Progenitor cell of endocrine pancreas (in vitro differentiated cells): ENCODE measurements at regions not wholly inside any gene's neighbourhood (a gene's known extent, or its start where the extent isn't known, plus 50 kb on each side); places are given as distances from the start of the nearest gene placed in this dataset.

Source experiments
- DNase-seq: peaks from one replicate; pipeline ENCODE4 v3.0.0; 2021; ENCODE audit warnings: low spot score; ENCODE audit not compliant: unreplicated experiment
- H3K27ac Mint-ChIP-seq: 2 replicates; pipeline ENCODE4 v1.8.0; 2021; ENCODE audit warnings: mild to moderate bottlenecking, moderate library complexity, mixed read lengths
- H3K27me3 Mint-ChIP-seq: 2 replicates; pipeline ENCODE4 v1.8.0; 2021; ENCODE audit warnings: mixed read lengths
- H3K36me3 Mint-ChIP-seq: 2 replicates; pipeline ENCODE4 v1.8.0; 2022; ENCODE audit warnings: mixed read lengths; ENCODE audit not compliant: insufficient read depth
- H3K4me1 Mint-ChIP-seq: 2 replicates; pipeline ENCODE4 v1.8.0; 2021; ENCODE audit warnings: low read depth, mixed read lengths
- H3K4me3 Mint-ChIP-seq: 2 replicates; pipeline ENCODE4 v1.8.0; 2021; ENCODE audit warnings: low read depth, mild to moderate bottlenecking, moderate library complexity, mixed read lengths
- H3K9me3 Mint-ChIP-seq: 2 replicates; pipeline ENCODE4 v1.8.0; 2021; ENCODE audit warnings: low read depth, mixed read lengths
- CTCF ChIP-seq: fragments of 200-600 bp; sonication (generic); IDR thresholded peaks from one replicate; pipeline ENCODE4 v1.5.0; 2021; ENCODE audit warnings: antibody characterized with exemption, mild to moderate bottlenecking; ENCODE audit not compliant: unreplicated experiment

DNA sequence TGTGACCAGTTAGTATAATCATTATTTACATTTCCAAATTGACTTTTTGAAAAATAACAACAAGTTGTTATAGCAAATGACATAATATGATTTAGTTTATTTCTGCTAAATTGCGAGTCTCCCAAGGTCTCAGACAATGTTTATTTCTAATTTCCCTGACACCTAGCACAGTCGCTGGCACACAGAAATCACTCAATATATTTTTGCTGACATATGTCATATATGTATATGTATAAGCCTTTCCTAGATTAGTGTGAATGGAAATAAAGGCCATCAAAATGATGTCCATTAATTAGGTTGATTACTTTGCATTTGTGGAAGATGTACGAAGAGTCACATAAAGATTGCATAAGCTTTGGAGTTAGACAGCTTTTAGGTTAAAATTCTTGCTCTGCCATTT lies 136.7 kb upstream of the CDH2 start:
- peaks cover 4% of the 10 kb centered on the region for H3K9me3 Mint-ChIP-seq
- no peak overlapping the region for H3K4me3 Mint-ChIP-seq
- no peak for TF ChIP-seq CTCF
- H3K27ac Mint-ChIP-seq: no peak overlapping the region
- no peak for DNase-seq
- H3K27me3 Mint-ChIP-seq: no peaks in the 10 kb centered on the region
- no peaks in the 10 kb centered on the region for H3K36me3 Mint-ChIP-seq
- H3K4me1 Mint-ChIP-seq: no peaks in the 10 kb centered on the region

GRCh38 chr18:28288784-28289183 lies 111.9 kb upstream of the CDH2 start:
- H3K4me1 Mint-ChIP-seq: no peaks in the 10 kb centered on the region
- H3K36me3 Mint-ChIP-seq: no peaks in the 10 kb centered on the region
- no peak overlapping the region for H3K27ac Mint-ChIP-seq
- H3K27me3 Mint-ChIP-seq: no peaks in the 10 kb centered on the region
- H3K9me3 Mint-ChIP-seq: peaks cover 3% of the 10 kb centered on the region
- TF ChIP-seq CTCF: no peak
- H3K4me3 Mint-ChIP-seq: no peak overlapping the region
- no peak for DNase-seq

GRCh38 chr18:28287146-28287545 lies 110.2 kb upstream of the CDH2 start:
- Mint-ChIP-seq H3K4me1 (no peaks in the 10 kb centered on the region), H3K9me3 (peaks cover 3% of the 10 kb centered on the region), H3K27me3 (no peaks in the 10 kb centered on the region), H3K27ac (no peak overlapping the region), H3K4me3 (no peak overlapping the region), H3K36me3 (no peaks in the 10 kb centered on the region)
- no peak for TF ChIP-seq CTCF
- no peak for DNase-seq

GRCh38 chr18:28284132-28284531 lies 107.2 kb upstream of the CDH2 start:
- Mint-ChIP-seq H3K27ac (no peak overlapping the region), H3K27me3 (no peaks in the 10 kb centered on the region), H3K4me3 (no peak overlapping the region), H3K4me1 (no peaks in the 10 kb centered on the region), H3K9me3 (peaks cover 3% of the 10 kb centered on the region), H3K36me3 (no peaks in the 10 kb centered on the region)
- no peak for DNase-seq
- TF ChIP-seq CTCF: no peak

DNA sequence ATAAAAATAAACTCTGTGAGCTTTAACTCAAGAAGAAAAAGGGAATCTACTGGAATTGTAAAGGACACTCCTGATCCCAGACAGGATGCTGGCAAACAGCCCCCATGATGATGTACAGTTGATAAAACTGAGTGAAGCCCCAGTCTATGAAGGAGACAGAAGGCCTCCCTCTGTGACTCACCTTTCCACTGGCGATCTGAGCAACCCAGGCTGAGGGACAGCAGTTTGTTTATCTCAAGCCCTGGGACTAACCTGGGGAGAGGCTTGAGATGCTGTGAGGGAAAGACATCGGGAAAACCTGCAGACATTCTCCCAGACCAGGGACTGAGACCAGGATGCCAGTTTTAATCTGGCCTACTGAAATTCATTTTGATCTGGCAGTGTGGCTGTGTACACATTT lies 104.5 kb upstream of the CDH2 start:
- TF ChIP-seq CTCF: no peak
- no peak for DNase-seq
- Mint-ChIP-seq H3K27me3 (no peaks in the 10 kb centered on the region), H3K36me3 (no peaks in the 10 kb centered on the region), H3K4me1 (no peaks in the 10 kb centered on the region), H3K9me3 (peaks cover 3% of the 10 kb centered on the region), H3K4me3 (no peak overlapping the region), H3K27ac (no peak overlapping the region)
